AG04450 (cell line): ENCODE measurements at regions not wholly inside any gene's neighbourhood (a gene's known extent, or its start where the extent isn't known, plus 50 kb on each side); places are given as distances from the start of the nearest gene placed in this dataset.
"Not testable (repeated sequence)": the region's sequence is repeated elsewhere in the genome, so short reads cannot be mapped to it uniquely, and the experiment has no call there.

Source experiments
- CTCF ChIA-PET: fragments of 300-600, 350-600 bp; formaldehyde crosslinking; extraction: SDS; loops from one replicate; lab custom pipeline; 2022; ENCODE audit warnings: antibody characterized with exemption, inconsistent platforms; lab: Charles Lee
- POLR2A ChIA-PET: fragments of 350-600 bp; formaldehyde crosslinking; extraction: SDS; loops from one replicate; lab custom pipeline; 2021; ENCODE audit warnings: antibody characterized with exemption, inconsistent platforms; lab: Yijun Ruan, JAX
- DNase-seq: peaks from one replicate; pipeline ENCODE4 v3.0.0-alpha.2; 2011; ENCODE audit warnings: low read depth, low spot score
- H3K27ac ChIP-seq: one replicate; pipeline ENCODE4 v1.5.1; 2012; ENCODE audit warnings: low read depth, low read length, control low read depth
- H3K27me3 ChIP-seq: one replicate; pipeline ENCODE4 v1.6.0; 2012; ENCODE audit warnings: low read length; ENCODE audit not compliant: control insufficient read depth, insufficient read depth
- H3K4me3 ChIP-seq: 2 replicates; pipeline ENCODE4 v1.5.1; 2011; ENCODE audit warnings: mild to moderate bottlenecking, low read depth, low read length, control low read depth
- H3K9me3 ChIP-seq: 2 replicates; pipeline ENCODE4 v1.5.1; 2012; ENCODE audit warnings: low read length; ENCODE audit not compliant: control insufficient read depth, insufficient read depth
- TF ChIP-seq, protein P1 (sequence below): IDR thresholded peaks from 2 replicates; pipeline ENCODE4 v1.5.1; 2011; ENCODE audit warnings: low read depth, low read length, control low read depth, inconsistent platforms

GRCh38 chr18:11368020-11368419, 218.7 kb upstream of the PIEZO2 start:
- no peaks in the 10 kb centered on the region for H3K9me3 ChIP-seq
- H3K27me3 ChIP-seq: no peaks in the 10 kb centered on the region
- POLR2A ChIA-PET: no interaction called here
- no peak overlapping the region for H3K27ac ChIP-seq
- CTCF ChIA-PET: no interaction called here
- TF ChIP-seq, protein P1, sequence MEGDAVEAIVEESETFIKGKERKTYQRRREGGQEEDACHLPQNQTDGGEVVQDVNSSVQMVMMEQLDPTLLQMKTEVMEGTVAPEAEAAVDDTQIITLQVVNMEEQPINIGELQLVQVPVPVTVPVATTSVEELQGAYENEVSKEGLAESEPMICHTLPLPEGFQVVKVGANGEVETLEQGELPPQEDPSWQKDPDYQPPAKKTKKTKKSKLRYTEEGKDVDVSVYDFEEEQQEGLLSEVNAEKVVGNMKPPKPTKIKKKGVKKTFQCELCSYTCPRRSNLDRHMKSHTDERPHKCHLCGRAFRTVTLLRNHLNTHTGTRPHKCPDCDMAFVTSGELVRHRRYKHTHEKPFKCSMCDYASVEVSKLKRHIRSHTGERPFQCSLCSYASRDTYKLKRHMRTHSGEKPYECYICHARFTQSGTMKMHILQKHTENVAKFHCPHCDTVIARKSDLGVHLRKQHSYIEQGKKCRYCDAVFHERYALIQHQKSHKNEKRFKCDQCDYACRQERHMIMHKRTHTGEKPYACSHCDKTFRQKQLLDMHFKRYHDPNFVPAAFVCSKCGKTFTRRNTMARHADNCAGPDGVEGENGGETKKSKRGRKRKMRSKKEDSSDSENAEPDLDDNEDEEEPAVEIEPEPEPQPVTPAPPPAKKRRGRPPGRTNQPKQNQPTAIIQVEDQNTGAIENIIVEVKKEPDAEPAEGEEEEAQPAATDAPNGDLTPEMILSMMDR: no peak
- no peak for DNase-seq
- no peak overlapping the region for H3K4me3 ChIP-seq

DNA sequence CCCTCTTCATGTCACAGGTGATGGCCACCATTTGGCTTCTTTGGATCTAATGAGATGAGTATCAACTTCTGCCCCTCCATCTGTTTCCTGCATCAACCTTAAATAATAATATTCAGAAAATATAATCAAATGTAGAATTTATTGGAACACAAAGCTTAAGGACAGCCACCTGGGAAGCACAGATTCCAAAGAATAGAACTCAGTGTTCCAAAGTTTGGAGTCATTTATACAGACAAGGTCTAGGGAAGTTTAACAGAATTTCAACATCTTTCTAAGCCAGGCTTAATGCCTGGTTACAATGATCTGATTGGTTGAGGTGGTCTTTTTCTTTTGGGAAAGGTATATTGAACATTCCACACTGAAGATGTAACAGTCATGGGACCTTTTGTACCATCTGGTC, 218.0 kb upstream of the PIEZO2 start:
- ChIA-PET CTCF (interaction anchor here (1.3 to 1.4 kb wide), 2 partner anchors 57 to 186 kb away, joined by 3 to 6 read pairs; no protein-coding TSS in a partner anchor), POLR2A (no interaction called here)
- Histone ChIP-seq H3K27me3 (no peaks in the 10 kb centered on the region), H3K27ac (no peak overlapping the region), H3K4me3 (no peak overlapping the region), H3K9me3 (no peaks in the 10 kb centered on the region)
- DNase-seq: no peak
- TF ChIP-seq, protein P1: no peak

DNA sequence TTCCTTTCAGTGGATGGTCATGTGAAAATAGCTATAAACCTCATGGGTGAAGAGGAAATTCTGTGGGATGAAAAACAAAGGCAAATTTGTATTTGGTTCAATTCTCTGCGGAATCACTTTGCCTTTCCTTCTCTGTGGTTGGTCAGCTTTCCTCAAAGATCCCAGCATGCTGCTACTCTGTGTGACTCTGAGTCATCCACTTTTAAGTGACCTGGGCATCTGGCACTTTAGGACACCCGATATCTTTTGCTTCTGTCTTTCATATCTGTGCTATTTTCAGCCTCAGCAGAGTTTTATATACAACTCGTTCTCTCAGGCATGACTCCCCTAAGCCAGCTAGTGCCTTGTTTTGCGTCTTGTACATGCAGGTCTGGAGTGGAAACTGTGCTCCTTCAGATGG, 217.0 kb upstream of the PIEZO2 start:
- TF ChIP-seq, protein P1: no peak
- no peak overlapping the region for H3K27ac ChIP-seq
- ChIA-PET POLR2A (interaction anchor here (0.6 kb wide), 1 partner anchor 46 kb away, joined by 3 read pairs; no protein-coding TSS in a partner anchor), CTCF (interaction anchor here (1.3 to 1.4 kb wide), 2 partner anchors 56 to 187 kb away, joined by 3 to 6 read pairs; no protein-coding TSS in a partner anchor)
- H3K27me3 ChIP-seq: no peaks in the 10 kb centered on the region
- DNase-seq: no peak
- no peaks in the 10 kb centered on the region for H3K9me3 ChIP-seq
- H3K4me3 ChIP-seq: no peak overlapping the region

DNA sequence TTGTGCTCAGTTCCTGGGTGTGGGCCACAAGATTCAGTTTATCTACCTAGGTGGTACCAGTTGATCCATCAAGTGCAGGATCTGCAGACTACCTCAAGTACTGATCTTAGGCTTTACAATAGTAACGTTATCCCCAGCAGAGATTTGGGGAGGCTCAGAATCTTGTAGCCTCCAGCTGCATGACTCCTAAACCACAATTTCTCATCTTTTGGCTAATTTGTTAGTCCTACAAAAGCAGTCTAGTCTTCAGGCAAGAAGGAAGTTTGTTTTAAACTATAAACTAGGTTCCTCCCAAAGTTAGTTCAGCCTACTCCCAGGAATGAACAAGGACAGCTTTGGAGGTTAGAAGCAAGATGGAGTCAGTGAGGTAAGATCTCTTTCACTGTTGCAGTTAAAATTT, 213.5 kb upstream of the PIEZO2 start:
- Histone ChIP-seq H3K27me3 (no peaks in the 10 kb centered on the region), H3K27ac (no peak overlapping the region), H3K9me3 (no peaks in the 10 kb centered on the region), H3K4me3 (no peak overlapping the region)
- POLR2A ChIA-PET: no interaction called here
- CTCF ChIA-PET: no interaction called here
- TF ChIP-seq, protein P1: no peak
- no peak for DNase-seq

GRCh38 chr18:11361862-11362261, 212.5 kb upstream of the PIEZO2 start:
- CTCF ChIA-PET, DNase-seq: not testable (repeated sequence)
- POLR2A ChIA-PET: interaction anchor here (0.6 kb wide), 1 partner anchor 174 kb away, joined by 4 read pairs; no protein-coding TSS in a partner anchor

More at GRCh38 chr18:11361862-11362261, 212.5 kb upstream of the PIEZO2 start:
- H3K9me3 ChIP-seq, H3K4me3 ChIP-seq, H3K27ac ChIP-seq, H3K27me3 ChIP-seq: not testable (repeated sequence)
